ENCODE measurements at regions not wholly inside any gene's neighbourhood (a gene's known extent, or its start where the extent isn't known, plus 50 kb on each side); places are given as distances from the start of the nearest gene placed in this dataset.

- TF ChIP-seq YY1 (IDR thresholded peaks at IDR 0.05; ENCODE audit: insufficient read depth, insufficient read length): no peak
- no peak for TF ChIP-seq ZNF274 (IDR thresholded peaks at IDR 0.05; ENCODE audit: low read depth, low read length)
Observed at GRCh38 chr20:22491194-22491505, 93.2 kb downstream of the FOXA2 start.
